IMR-90 (cell line): ENCODE measurements at regions not wholly inside any gene's neighbourhood (a gene's known extent, or its start where the extent isn't known, plus 50 kb on each side); places are given as distances from the start of the nearest gene placed in this dataset.

Source experiments
- ATAC-seq: fragments of 200-7000 bp; cut with Tn5 transposase; 2 replicates; pipeline ENCODE4 v1.9.1; 2020; ENCODE audit warnings: low read depth, mild to moderate bottlenecking, moderate library complexity
- BruUV-seq: library from RNA; stranded (reverse); fragments of 400-500 nt; replicated peaks from 2 replicates; lab custom pipeline; 2021; lab: Mats Ljungman, UMichigan
- CTCF ChIA-PET: fragments of 300-600 bp; formaldehyde crosslinking; extraction: SDS; loops from one replicate; lab custom pipeline; 2021; ENCODE audit warnings: antibody characterized with exemption; lab: Yijun Ruan, JAX
- POLR2A ChIA-PET: fragments of 300-600 bp; sonication (Branson Sonifier 250); formaldehyde crosslinking; loops from one replicate; lab custom pipeline; 2022; ENCODE audit warnings: antibody characterized with exemption; ENCODE audit not compliant: unreplicated experiment; lab: Charles Lee
- DNase-seq: peaks from one replicate; pipeline ENCODE4 v3.0.0; 2013
- H2AFZ ChIP-seq: replicated peaks from 2 replicates; pipeline ENCODE3; 2013; ENCODE audit warnings: low read length, mild to moderate bottlenecking; ENCODE audit not compliant: poor library complexity
- H2AK5ac ChIP-seq: 2 replicates; pipeline ENCODE4 v1.6.1; 2013; ENCODE audit warnings: low read depth, low read length, inconsistent platforms
- H2AK9ac ChIP-seq: replicated peaks from 2 replicates; pipeline ENCODE3; 2013; ENCODE audit warnings: mild to moderate bottlenecking, low read depth, low read length, moderate library complexity; ENCODE audit not compliant: poor library complexity
- H2BK120ac ChIP-seq: 2 replicates; pipeline ENCODE4 v1.6.1; 2013; ENCODE audit warnings: low read depth, low read length, inconsistent platforms
- H2BK15ac ChIP-seq: 3 replicates; pipeline ENCODE4 v1.6.1; 2013; ENCODE audit warnings: low read depth, low read length, inconsistent platforms
- H2BK20ac ChIP-seq: 2 replicates; pipeline ENCODE4 v1.6.1; 2013; ENCODE audit warnings: low read depth, mild to moderate bottlenecking, inconsistent platforms, low read length, moderate library complexity
- H2BK5ac ChIP-seq: 2 replicates; pipeline ENCODE4 v1.6.1; 2013; ENCODE audit warnings: mild to moderate bottlenecking, low read depth, low read length, inconsistent platforms; ENCODE audit not compliant: poor library complexity, severe bottlenecking
- H3K14ac ChIP-seq: replicated peaks from 2 replicates; pipeline ENCODE4 v1.6.1; 2013; ENCODE audit warnings: low read depth, low read length, inconsistent platforms
- H3K18ac ChIP-seq: 2 replicates; pipeline ENCODE4 v1.6.1; 2013; ENCODE audit warnings: low read depth, low read length, control low read depth
- H3K23ac ChIP-seq: 2 replicates; pipeline ENCODE4 v1.6.1; 2013; ENCODE audit warnings: low read depth, low read length, inconsistent platforms
- H3K27ac ChIP-seq: 2 replicates; pipeline ENCODE4 v1.5.1; 2013; ENCODE audit warnings: mild to moderate bottlenecking, control low read depth, low read length; ENCODE audit not compliant: insufficient read depth
- H3K27me3 ChIP-seq: 2 replicates; pipeline ENCODE4 v1.6.1; 2013; ENCODE audit warnings: low read length; ENCODE audit not compliant: control insufficient read depth, insufficient read depth
- H3K36me3 ChIP-seq: 2 replicates; pipeline ENCODE4 v1.6.1; 2013; ENCODE audit warnings: low read length, mixed read lengths; ENCODE audit not compliant: control insufficient read depth, insufficient read depth
- H3K4ac ChIP-seq: 2 replicates; pipeline ENCODE4 v1.6.1; 2013; ENCODE audit warnings: low read depth, low read length, inconsistent platforms
- H3K4me1 ChIP-seq: 2 replicates; pipeline ENCODE4 v1.6.1; 2013; ENCODE audit warnings: low read length, mixed read lengths; ENCODE audit not compliant: control insufficient read depth, insufficient read depth
- H3K4me2 ChIP-seq: 2 replicates; pipeline ENCODE4 v1.6.1; 2013; ENCODE audit warnings: low read depth, mild to moderate bottlenecking, control low read depth, low read length, moderate library complexity
- H3K4me3 ChIP-seq: 2 replicates; pipeline ENCODE4 v1.5.1; 2013; ENCODE audit warnings: low read depth, mild to moderate bottlenecking, control low read depth, low read length, moderate library complexity; ENCODE audit not compliant: insufficient read depth
- H3K56ac ChIP-seq: 2 replicates; pipeline ENCODE4 v1.6.1; 2013; ENCODE audit warnings: low read length, inconsistent platforms; ENCODE audit not compliant: insufficient read depth; ENCODE audit errors: extremely low read depth
- H3K79me1 ChIP-seq, 2 experiments: 2 replicates each; pipeline ENCODE4 v1.6.1; 2013; ENCODE audit warnings: low read length in 2 of 2, inconsistent platforms in 1 of 2, low read depth in 1 of 2
- H3K9ac ChIP-seq: 2 replicates; pipeline ENCODE4 v1.6.1; 2013; ENCODE audit warnings: low read depth, low read length, control low read depth
- H3K9me1 ChIP-seq: 2 replicates; pipeline ENCODE4 v1.6.1; 2013; ENCODE audit warnings: low read length, inconsistent platforms; ENCODE audit not compliant: insufficient read depth
- H3K9me3 ChIP-seq: 2 replicates; pipeline ENCODE4 v1.6.1; 2013; ENCODE audit warnings: low read length; ENCODE audit not compliant: control insufficient read depth, insufficient read depth
- H4K20me1 ChIP-seq: 2 replicates; pipeline ENCODE4 v1.6.1; 2013; ENCODE audit warnings: low read length, inconsistent platforms; ENCODE audit not compliant: insufficient read depth
- H4K5ac ChIP-seq: 2 replicates; pipeline ENCODE4 v1.6.1; 2013; ENCODE audit warnings: mild to moderate bottlenecking, low read depth, low read length, control low read depth
- H4K8ac ChIP-seq, 2 experiments: 2 replicates each; pipeline ENCODE4 v1.6.1; 2013; ENCODE audit warnings: low read depth in 2 of 2, low read length in 2 of 2, control low read depth in 1 of 2, inconsistent platforms in 1 of 2
- H4K91ac ChIP-seq: 2 replicates; pipeline ENCODE4 v1.6.1; 2013; ENCODE audit warnings: low read depth, low read length, inconsistent platforms; ENCODE audit not compliant: insufficient read depth
- BHLHE40 ChIP-seq: fragments of 150-350 bp; IDR thresholded peaks from 2 replicates; pipeline ENCODE4 v1.6.1; 2016; ENCODE audit warnings: mild to moderate bottlenecking, low read depth, low read length
- CEBPB ChIP-seq: IDR thresholded peaks from 2 replicates; pipeline ENCODE4 v1.6.1; 2012; ENCODE audit warnings: low read depth, low read length, improper control_type of control experiment
- CHD1 ChIP-seq: IDR thresholded peaks from 2 replicates; pipeline ENCODE4 v1.6.1; 2012; ENCODE audit warnings: low read depth, low read length, improper control_type of control experiment
- CTCF ChIP-seq: conservative IDR thresholded peaks from 2 replicates; pipeline ENCODE4 v1.5.1; 2012; ENCODE audit warnings: mild to moderate bottlenecking, low read depth, low read length, improper control_type of control experiment
- ELK1 ChIP-seq: fragments of 150-350 bp; IDR thresholded peaks from 2 replicates; pipeline ENCODE4 v1.6.1; 2016; ENCODE audit warnings: low read depth, mild to moderate bottlenecking, low read length, moderate library complexity, borderline replicate concordance
- FOS ChIP-seq: fragments of 150-350 bp; IDR thresholded peaks from 2 replicates; pipeline ENCODE4 v1.6.1; 2016; ENCODE audit warnings: low read depth, low read length
- MAFK ChIP-seq: IDR thresholded peaks from 2 replicates; pipeline ENCODE4 v1.6.1; 2012; ENCODE audit warnings: low read depth, low read length, improper control_type of control experiment
- MAZ ChIP-seq: IDR thresholded peaks from 2 replicates; pipeline ENCODE4 v1.6.1; 2012; ENCODE audit warnings: low read depth, mild to moderate bottlenecking, low read length, improper control_type of control experiment, moderate library complexity, borderline replicate concordance
- MXI1 ChIP-seq: IDR thresholded peaks from 2 replicates; pipeline ENCODE4 v1.6.1; 2012; ENCODE audit warnings: low read depth, mild to moderate bottlenecking, low read length, moderate library complexity, borderline replicate concordance
- NFE2L2 ChIP-seq: fragments of 150-350 bp; IDR thresholded peaks from 2 replicates; pipeline ENCODE4 v1.6.1; 2016; ENCODE audit warnings: low read depth, mild to moderate bottlenecking, low read length
- POLR2A ChIP-seq: IDR thresholded peaks from 2 replicates; pipeline ENCODE4 v1.6.1; 2012; ENCODE audit warnings: mild to moderate bottlenecking, low read depth, low read length
- RAD21 ChIP-seq: IDR thresholded peaks from 2 replicates; pipeline ENCODE4 v1.6.1; 2012; ENCODE audit warnings: low read length, improper control_type of control experiment
- RCOR1 ChIP-seq: IDR thresholded peaks from 2 replicates; pipeline ENCODE4 v1.6.1; 2012; ENCODE audit warnings: mild to moderate bottlenecking, low read length, improper control_type of control experiment; ENCODE audit not compliant: insufficient replicate concordance
- SMC3 ChIP-seq: fragments of 150-350 bp; IDR thresholded peaks from 2 replicates; pipeline ENCODE4 v1.6.1; 2016; ENCODE audit warnings: low read depth, mild to moderate bottlenecking, antibody characterized with exemption, low read length, moderate library complexity
- USF2 ChIP-seq: fragments of 150-350 bp; IDR thresholded peaks from 2 replicates; pipeline ENCODE4 v1.6.1; 2017; ENCODE audit warnings: mild to moderate bottlenecking, antibody characterized with exemption, low read length, low read depth
- WGBS, 2 experiments: methylation state at CpG; one replicate each; pipeline versions ENCODE4 v1.1.5 to v1.1.7; 2013; ENCODE audit warnings: missing lambda C conversion rate in 2 of 2; ENCODE audit not compliant: insufficient read length in 1 of 2; ENCODE audit errors: extremely low coverage in 2 of 2; 5-methylcytosine and 5-hydroxymethylcytosine counted together
- dilution Hi-C: fragments of 300-500 bp; cut with HindIII; formaldehyde crosslinking; loops from one replicate; pipeline ENCODE4 v1.14.3; 2018; ENCODE audit warnings: low sequenced_read_pairs; ENCODE audit not compliant: unreplicated experiment
- in situ Hi-C: fragments of 300-500 bp; cut with MboI; formaldehyde crosslinking; loops from 3 replicates; pipeline ENCODE4 v1.14.3; 2019; ENCODE audit warnings: low sequenced_read_pairs, inconsistent platforms, mixed read lengths
- intact Hi-C: fragments of 100-400 bp; cut with micrococcal nuclease; formaldehyde crosslinking; loops from 2 replicates; pipeline ENCODE4 v1.10.0; 2022

GRCh38 chr11:134479206-134480135, 67.4 kb upstream of the B3GAT1 start:
- dilution Hi-C loops, result no loop called here
- 20% methylated on average over 1 of the region's 21 CpGs; no CpG with 5 or more reads in 1 of the 2 experiments for WGBS, 2 experiments
- BruUV-seq, result no TSS peak
- TF ChIP-seq BHLHE40, result no peak
- TF ChIP-seq NFE2L2, result no peak
- no peak for TF ChIP-seq MAFK
- no peak for TF ChIP-seq MXI1
- no peak for TF ChIP-seq POLR2A
- TF ChIP-seq FOS, result no peak
- TF ChIP-seq CEBPB, result no peak
- no peak for TF ChIP-seq RCOR1
- TF ChIP-seq CTCF, result no peak
- TF ChIP-seq MAZ, result no peak
- no peak for TF ChIP-seq SMC3
- no peak for TF ChIP-seq RAD21
- no peak for TF ChIP-seq CHD1
- no peak for TF ChIP-seq USF2
- no peak for TF ChIP-seq ELK1

More at GRCh38 chr11:134479206-134480135, 67.4 kb upstream of the B3GAT1 start:
- in situ Hi-C loops, result no loop called here
- Histone ChIP-seq H3K9me1 (no peaks in the 10 kb centered on the region), H4K91ac (no peak overlapping the region), H3K79me1 (no peaks in the 10 kb centered on the region), H4K8ac (no peak overlapping the region), H2BK20ac (no peak overlapping the region), H2BK15ac (no peak overlapping the region), H2AK5ac (no peak overlapping the region), H4K20me1 (no peaks in the 10 kb centered on the region), H3K4me3 (no peak overlapping the region), H3K9me3 (peaks cover 62% of the 10 kb centered on the region), H2BK5ac (no peak overlapping the region), H3K4ac (no peak overlapping the region), H3K36me3 (no peaks in the 10 kb centered on the region), H3K27ac (no peak overlapping the region), H3K18ac (no peak overlapping the region), H3K9ac (no peak overlapping the region), H2AFZ (no peak overlapping the region), H3K27me3 (no peaks in the 10 kb centered on the region), H3K56ac (no peak overlapping the region), H2AK9ac (no peak overlapping the region), H3K4me1 (no peaks in the 10 kb centered on the region), H3K4me2 (no peak overlapping the region), H4K5ac (no peak overlapping the region), H3K14ac (no peak overlapping the region), H2BK120ac (no peak overlapping the region), H3K23ac (no peak overlapping the region)
- DNase-seq, result no peak
- CTCF ChIA-PET, result no interaction called here
- no peak for ATAC-seq
- intact Hi-C loops, result no loop called here
- POLR2A ChIA-PET, result no interaction called here
